K562 (cell line): ENCODE measurements at regions not wholly inside any gene's neighbourhood (a gene's known extent, or its start where the extent isn't known, plus 50 kb on each side); places are given as distances from the start of the nearest gene placed in this dataset.
A peak's percentile ranks its signal among the peaks of the same experiment; 100 is the strongest.

Source experiments
- ATAC-seq: fragments of 200-7000 bp; cut with Tn5 transposase; 3 replicates; pipeline ENCODE4 v1.9.1; 2020; ENCODE audit warnings: moderate library complexity
- BruUV-seq: library from RNA; stranded (reverse); fragments of 400-500 nt; replicated peaks from 2 replicates; lab custom pipeline; 2021; lab: Mats Ljungman, UMichigan
- CTCF ChIA-PET: fragments of 300-600 bp; formaldehyde crosslinking; extraction: SDS; loops from one replicate; lab custom pipeline; 2021; ENCODE audit warnings: low intra/inter-chr PET ratio; lab: Yijun Ruan, JAX
- POLR2A ChIA-PET: fragments of 300-600, 350-650 bp; sonication (Branson Sonifier 250); formaldehyde crosslinking; extraction: SDS; loops from one replicate; lab custom pipeline; 2021; ENCODE audit warnings: antibody characterized with exemption, inconsistent platforms; lab: Yijun Ruan, JAX
- DNase-seq, 4 experiments: peaks; one replicate each; pipeline versions ENCODE4 v3.0.0 to v3.0.0-alpha.2; 2011 to 2018; ENCODE audit warnings: low spot score in 3 of 4, mixed read lengths in 3 of 4; ENCODE audit errors: extremely low read depth in 1 of 4
- FAIRE-seq: peaks from 2 replicates; lab custom pipeline; 2011; peaks lifted over from hg19 to GRCh38; lab: Jason Lieb, UNC
- H2AFZ ChIP-seq: 2 replicates; pipeline ENCODE4 v1.6.0; 2011; ENCODE audit warnings: low read depth, low read length, control low read depth, inconsistent platforms
- H3K27ac ChIP-seq: fragments of 200-600 bp; 3 replicates; pipeline ENCODE4 v1.8.0; 2011; ENCODE audit warnings: low read depth, mild to moderate bottlenecking, control low read depth, inconsistent platforms, low read length, moderate library complexity, mixed read lengths; ENCODE audit errors: extremely low read depth
- H3K27me3 ChIP-seq, 2 experiments: fragments of 300-600 bp in 1 of 2; 2 replicates in 1 of 2; 3 replicates in 1 of 2; pipeline versions ENCODE4 v1.6.0 to v1.8.0; 2011; ENCODE audit warnings: inconsistent platforms in 2 of 2, low read length in 2 of 2, mild to moderate bottlenecking in 1 of 2, mixed read lengths in 1 of 2, moderate library complexity in 1 of 2; ENCODE audit not compliant: control insufficient read depth in 2 of 2, insufficient read depth in 2 of 2
- H3K36me3 ChIP-seq: fragments of 300-600 bp; 3 replicates; pipeline ENCODE4 v1.8.0; 2011; ENCODE audit warnings: mild to moderate bottlenecking, low read length, inconsistent platforms; ENCODE audit not compliant: control insufficient read depth, insufficient read depth
- H3K4me1 ChIP-seq, 2 experiments: fragments of 200-600 bp in 1 of 2; replicated peaks in 1 of 2; 2 replicates in 1 of 2; 3 replicates in 1 of 2; pipeline versions ENCODE4 v1.5.1 to v1.8.0; 2011; ENCODE audit warnings: inconsistent platforms in 2 of 2, low read length in 2 of 2, mild to moderate bottlenecking in 1 of 2, mixed read lengths in 1 of 2, moderate library complexity in 1 of 2; ENCODE audit not compliant: control insufficient read depth in 2 of 2, insufficient read depth in 2 of 2
- H3K4me2 ChIP-seq: 2 replicates; pipeline ENCODE4 v1.6.1; 2011; ENCODE audit warnings: low read length, control low read depth, inconsistent platforms, mixed read lengths; ENCODE audit not compliant: insufficient read depth
- H3K4me3 ChIP-seq: fragments of 200-600 bp; sonication (generic), shearing (Covaris generic); 2 replicates; pipeline ENCODE4 v1.5.1; 2016; ENCODE audit warnings: control low read depth, inconsistent platforms
- H3K79me2 ChIP-seq: fragments of 200-600 bp; 3 replicates; pipeline ENCODE4 v1.8.0; 2011; ENCODE audit warnings: low read length, inconsistent platforms; ENCODE audit not compliant: control insufficient read depth, insufficient read depth
- H3K9ac ChIP-seq, 2 experiments: 2 replicates each; pipeline versions ENCODE4 v1.6.0 to v1.6.1; 2011; ENCODE audit warnings: low read depth in 2 of 2, low read length in 2 of 2, control low read depth in 1 of 2, inconsistent platforms in 1 of 2, mild to moderate bottlenecking in 1 of 2, mixed read lengths in 1 of 2; ENCODE audit not compliant: insufficient read depth in 1 of 2
- H3K9me1 ChIP-seq: one replicate; pipeline ENCODE4 v1.6.0; 2011; ENCODE audit warnings: inconsistent platforms, mild to moderate bottlenecking, low read length, moderate library complexity; ENCODE audit not compliant: control insufficient read depth, insufficient read depth
- H3K9me3 ChIP-seq: replicated peaks from 2 replicates; pipeline ENCODE4 v1.5.1; 2011; ENCODE audit warnings: low read depth, low read length, inconsistent platforms; ENCODE audit not compliant: control insufficient read depth, insufficient read depth
- H4K20me1 ChIP-seq: replicated peaks from 2 replicates; pipeline ENCODE4 v1.6.1; 2011; ENCODE audit warnings: low read length, inconsistent platforms, mixed read lengths; ENCODE audit not compliant: control insufficient read depth, insufficient read depth
- BRD9 ChIP-seq: fragments of 450-650 bp; IDR thresholded peaks from 2 replicates; pipeline ENCODE4 v1.6.1; 2018; ENCODE audit warnings: low read depth; ENCODE audit not compliant: partially characterized antibody
- DACH1 ChIP-seq: fragments of 450-650 bp; IDR thresholded peaks from 2 replicates; pipeline ENCODE4 v1.6.1; 2018; ENCODE audit not compliant: partially characterized antibody
- EHMT2 ChIP-seq: fragments of 450-650 bp; IDR thresholded peaks from 2 replicates; pipeline ENCODE4 v1.6.1; 2018; ENCODE audit warnings: antibody characterized with exemption
- GABPB2 ChIP-seq: fragments of 250-450 bp; sonication (Bioruptor Pico); conservative IDR thresholded peaks from 2 replicates; pipeline ENCODE4 v1.5.1; 2021; ENCODE audit warnings: mild to moderate bottlenecking
- KDM5B ChIP-seq: fragments of 200-600 bp; sonication (generic); IDR thresholded peaks from 2 replicates; pipeline ENCODE4 v1.6.1; 2012; ENCODE audit warnings: low read depth, mild to moderate bottlenecking, moderate library complexity, low read length, control low read depth, inconsistent platforms; ENCODE audit not compliant: insufficient replicate concordance
- MIER1 ChIP-seq: fragments of 450-650 bp; IDR thresholded peaks from 2 replicates; pipeline ENCODE4 v1.6.1; 2016; ENCODE audit warnings: antibody characterized with exemption, mild to moderate bottlenecking, low read depth
- TAF15 ChIP-seq: fragments of 200-400 bp; formaldehyde crosslinking; IDR thresholded peaks from 2 replicates; pipeline ENCODE4 v1.6.1; 2017; ENCODE audit warnings: mild to moderate bottlenecking, low read depth, low read length, moderate library complexity
- WGBS: fragments of 100-300 bp; shearing (Covaris generic); methylation state at CpG from one replicate; pipeline ENCODE4 v1.1.6; 2016; ENCODE audit warnings: low coverage, mixed read lengths; ENCODE audit not compliant: insufficient coverage; ENCODE audit errors: missing lambda C conversion rate; 5-methylcytosine and 5-hydroxymethylcytosine counted together
- in situ Hi-C: fragments of 300-500 bp; cut with MboI; formaldehyde crosslinking; loops from 4 replicates; pipeline ENCODE4 v1.15.0; 2018; ENCODE audit warnings: inconsistent platforms, mixed read lengths
- intact Hi-C: fragments of 100-400 bp; cut with micrococcal nuclease; formaldehyde crosslinking; loops from 2 replicates; pipeline ENCODE4 v1.14.2; 2022
- TF ChIP-seq, protein P1 (sequence below), 2 experiments: fragments of 450-650 bp in 1 of 2; sonication (generic) in 1 of 2; formaldehyde crosslinking; conservative IDR thresholded peaks; 2 replicates each; pipeline versions ENCODE4 v1.4.0 to v1.8.1; 2020 to 2022; ENCODE audit warnings: mild to moderate bottlenecking in 1 of 2, missing genetic modification reagents in 1 of 2

DNA sequence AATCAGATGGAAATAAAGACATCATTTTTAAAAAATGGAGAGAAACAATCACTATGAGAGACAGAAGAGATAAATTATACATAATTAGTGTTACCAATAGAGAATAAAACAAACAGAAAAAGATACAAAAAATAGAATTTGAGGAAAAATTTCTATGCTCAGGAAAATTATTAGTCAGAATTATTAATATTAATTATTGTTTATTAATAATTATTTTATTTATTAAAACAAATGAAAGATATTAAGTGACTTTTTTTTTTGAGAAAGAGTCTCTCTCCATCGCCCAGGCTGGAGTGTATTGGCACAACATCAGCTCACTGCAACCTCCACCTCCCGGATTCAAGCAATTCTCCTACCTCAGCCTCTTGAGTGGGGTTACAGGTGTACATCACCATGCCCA, 299.8 kb upstream of the NR5A2 start:
- Histone ChIP-seq H4K20me1 (no peaks in the 10 kb centered on the region), H3K9me3 (no peaks in the 10 kb centered on the region; the same call in 1 of the 2 replicates), H3K9ac (no peak overlapping the region), H3K36me3 (no peaks in the 10 kb centered on the region), H3K79me2 (no peaks in the 10 kb centered on the region), H3K9me1 (no peaks in the 10 kb centered on the region), H2AFZ (no peak overlapping the region), H3K4me2 (no peak overlapping the region), H3K4me1 (no peaks in the 10 kb centered on the region), H3K4me3 (no peak overlapping the region), H3K27ac (no peak overlapping the region), H3K27me3 (no peaks in the 10 kb centered on the region)
- ChIA-PET POLR2A (no interaction called here), CTCF (no interaction called here)
- ATAC-seq (no peak), DNase-seq (no peak), FAIRE-seq (no peak)
- 0% methylated on average over 2 of the region's 2 CpGs for WGBS
- intact Hi-C loops: no loop called here
- in situ Hi-C loops: no loop called here
- BruUV-seq: no TSS peak
- TF ChIP-seq DACH1 (peak; percentile 57), MIER1 (no peak), TAF15 (no peak), BRD9 (no peak), EHMT2 (no peak), KDM5B (no peak), GABPB2 (CRISPR knock-in tag) (no peak)
- TF ChIP-seq, protein P1, sequence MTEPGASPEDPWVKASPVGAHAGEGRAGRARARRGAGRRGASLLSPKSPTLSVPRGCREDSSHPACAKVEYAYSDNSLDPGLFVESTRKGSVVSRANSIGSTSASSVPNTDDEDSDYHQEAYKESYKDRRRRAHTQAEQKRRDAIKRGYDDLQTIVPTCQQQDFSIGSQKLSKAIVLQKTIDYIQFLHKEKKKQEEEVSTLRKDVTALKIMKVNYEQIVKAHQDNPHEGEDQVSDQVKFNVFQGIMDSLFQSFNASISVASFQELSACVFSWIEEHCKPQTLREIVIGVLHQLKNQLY (CRISPR knock-in tag; conservative IDR thresholded peaks at IDR 0.05): no peak
